BJ (cell line): ENCODE measurements at regions not wholly inside any gene's neighbourhood (a gene's known extent, or its start where the extent isn't known, plus 50 kb on each side); places are given as distances from the start of the nearest gene placed in this dataset.
"Not testable (repeated sequence)": the region's sequence is repeated elsewhere in the genome, so short reads cannot be mapped to it uniquely, and the experiment has no call there.

Source experiments
- CTCF ChIA-PET: fragments of 350-600 bp; formaldehyde crosslinking; extraction: SDS; loops from one replicate; lab custom pipeline; 2021; ENCODE audit warnings: antibody characterized with exemption, inconsistent platforms; lab: Yijun Ruan, JAX
- POLR2A ChIA-PET: fragments of 300-600 bp; sonication (Branson Sonifier 250); formaldehyde crosslinking; extraction: SDS; loops from one replicate; lab custom pipeline; 2021; ENCODE audit warnings: antibody characterized with exemption; lab: Charles Lee
- DNase-seq: peaks from one replicate; pipeline ENCODE4 v3.0.0-alpha.2; 2011; ENCODE audit warnings: low read depth
- H3K27me3 ChIP-seq: 2 replicates; pipeline ENCODE4 v1.6.0; 2011; ENCODE audit warnings: low read length; ENCODE audit not compliant: control insufficient read depth, insufficient read depth
- H3K36me3 ChIP-seq: 2 replicates; pipeline ENCODE4 v1.5.1; 2011; ENCODE audit warnings: low read length; ENCODE audit not compliant: control insufficient read depth, insufficient read depth
- H3K4me3 ChIP-seq: 2 replicates; pipeline ENCODE4 v1.5.1; 2011; ENCODE audit warnings: low read depth, mild to moderate bottlenecking, control low read depth, low read length
- TF ChIP-seq, protein P1 (sequence below): IDR thresholded peaks from 2 replicates; pipeline ENCODE4 v1.5.1; 2011; ENCODE audit warnings: low read depth, mild to moderate bottlenecking, control low read depth, inconsistent platforms, low read length, moderate library complexity; ENCODE audit not compliant: insufficient read depth

DNA sequence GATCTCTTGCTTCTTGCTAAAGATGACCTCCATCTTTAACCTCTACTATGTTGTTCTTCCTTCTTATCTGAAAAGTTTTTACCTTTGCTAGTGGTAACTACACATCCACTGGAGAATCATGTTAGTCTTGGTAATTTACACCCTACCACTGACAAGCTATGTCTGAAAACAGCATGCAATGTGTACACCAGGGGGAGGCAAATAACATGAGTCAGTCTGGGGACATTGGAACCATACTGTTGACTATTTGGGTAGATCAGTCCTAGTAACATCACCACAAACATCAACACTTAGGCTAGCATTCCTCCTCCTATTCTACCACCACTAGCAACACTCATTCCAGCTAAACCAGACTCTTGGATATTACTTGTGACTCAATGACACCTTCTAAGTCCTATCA lies 549.0 kb downstream of the KCNT2 start:
- ChIA-PET CTCF (interaction anchor here (0.6 to 1.0 kb wide), 2 partner anchors 10 to 250 kb away, joined by 3 read pairs; no protein-coding TSS in a partner anchor), POLR2A (no interaction called here)
- DNase-seq, result no peak
- Histone ChIP-seq H3K27me3 (no peaks in the 10 kb centered on the region), H3K36me3 (no peaks in the 10 kb centered on the region), H3K4me3 (no peak overlapping the region)
- TF ChIP-seq, protein P1, sequence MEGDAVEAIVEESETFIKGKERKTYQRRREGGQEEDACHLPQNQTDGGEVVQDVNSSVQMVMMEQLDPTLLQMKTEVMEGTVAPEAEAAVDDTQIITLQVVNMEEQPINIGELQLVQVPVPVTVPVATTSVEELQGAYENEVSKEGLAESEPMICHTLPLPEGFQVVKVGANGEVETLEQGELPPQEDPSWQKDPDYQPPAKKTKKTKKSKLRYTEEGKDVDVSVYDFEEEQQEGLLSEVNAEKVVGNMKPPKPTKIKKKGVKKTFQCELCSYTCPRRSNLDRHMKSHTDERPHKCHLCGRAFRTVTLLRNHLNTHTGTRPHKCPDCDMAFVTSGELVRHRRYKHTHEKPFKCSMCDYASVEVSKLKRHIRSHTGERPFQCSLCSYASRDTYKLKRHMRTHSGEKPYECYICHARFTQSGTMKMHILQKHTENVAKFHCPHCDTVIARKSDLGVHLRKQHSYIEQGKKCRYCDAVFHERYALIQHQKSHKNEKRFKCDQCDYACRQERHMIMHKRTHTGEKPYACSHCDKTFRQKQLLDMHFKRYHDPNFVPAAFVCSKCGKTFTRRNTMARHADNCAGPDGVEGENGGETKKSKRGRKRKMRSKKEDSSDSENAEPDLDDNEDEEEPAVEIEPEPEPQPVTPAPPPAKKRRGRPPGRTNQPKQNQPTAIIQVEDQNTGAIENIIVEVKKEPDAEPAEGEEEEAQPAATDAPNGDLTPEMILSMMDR, result no peak

DNA sequence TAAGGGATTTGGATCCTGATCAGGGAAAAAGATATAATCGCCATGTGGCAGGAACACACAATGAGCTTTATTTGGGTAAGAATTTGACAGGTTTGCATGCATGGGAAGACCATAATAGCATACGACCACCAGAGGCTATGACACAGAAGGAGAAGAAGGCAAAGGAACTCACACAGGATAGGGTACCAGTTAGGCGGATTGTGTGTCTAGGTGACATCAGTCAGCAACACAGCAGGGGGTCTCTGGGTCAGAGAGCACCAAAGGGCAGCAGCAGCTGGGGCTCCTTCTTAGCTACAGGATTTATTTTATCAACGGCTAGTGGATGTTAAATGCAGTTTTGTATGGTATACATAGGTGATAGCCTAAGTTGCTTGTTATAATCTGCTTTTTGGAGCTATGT lies 551.3 kb downstream of the KCNT2 start:
- TF ChIP-seq, protein P1, result no peak
- Histone ChIP-seq H3K4me3 (no peak overlapping the region), H3K27me3 (no peaks in the 10 kb centered on the region), H3K36me3 (no peaks in the 10 kb centered on the region)
- ChIA-PET CTCF (no interaction called here), POLR2A (no interaction called here)
- no peak for DNase-seq

DNA sequence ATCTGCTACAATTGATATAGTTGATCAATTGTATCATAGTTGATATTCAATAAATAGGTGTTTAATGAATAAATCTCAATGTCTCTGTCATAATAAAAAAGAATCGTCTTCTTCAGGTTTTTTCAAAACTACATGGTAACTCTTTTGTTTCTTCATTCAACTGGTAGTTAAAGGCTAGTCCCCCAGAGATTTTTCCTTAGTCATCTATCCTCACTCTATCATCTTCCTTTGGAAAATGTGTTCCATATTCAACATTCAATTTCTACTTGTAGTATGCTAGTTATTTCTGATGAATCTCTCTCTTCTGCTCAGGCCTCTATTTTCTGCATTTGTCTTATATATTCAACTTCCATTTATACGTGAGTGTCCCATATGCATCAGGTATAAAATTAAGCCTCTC lies 558.8 kb downstream of the KCNT2 start:
- no peak for DNase-seq
- TF ChIP-seq, protein P1, result no peak
- POLR2A ChIA-PET, result no interaction called here

DNA sequence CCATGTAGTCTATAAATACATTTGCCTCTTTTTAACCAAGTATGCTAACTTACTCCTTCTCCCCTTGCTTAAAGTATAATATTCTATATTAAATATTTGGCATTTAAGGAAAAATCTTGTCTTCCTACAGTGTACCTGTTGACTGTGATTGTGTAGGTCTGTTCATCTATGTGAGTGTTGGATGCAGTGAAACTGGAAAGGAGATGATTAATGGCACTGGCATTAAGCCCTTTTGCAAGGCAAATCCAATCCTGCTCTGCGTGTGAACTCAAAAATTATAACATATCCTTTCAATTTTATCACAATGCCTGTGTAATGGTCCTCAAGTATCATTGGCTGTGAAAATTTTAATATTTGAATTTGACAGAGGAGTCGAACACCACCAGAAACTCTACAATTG lies 565.0 kb downstream of the KCNT2 start:
- Histone ChIP-seq H3K4me3 (no peak overlapping the region), H3K27me3 (no peaks in the 10 kb centered on the region), H3K36me3 (no peaks in the 10 kb centered on the region)
- ChIA-PET POLR2A (no interaction called here), CTCF (no interaction called here)
- TF ChIP-seq, protein P1, result no peak
- no peak for DNase-seq

More for the DNA sequence above, 558.8 kb downstream of the KCNT2 start:
- Histone ChIP-seq H3K4me3 (no peak overlapping the region), H3K27me3 (no peaks in the 10 kb centered on the region), H3K36me3 (no peaks in the 10 kb centered on the region)
- CTCF ChIA-PET, result no interaction called here

DNA sequence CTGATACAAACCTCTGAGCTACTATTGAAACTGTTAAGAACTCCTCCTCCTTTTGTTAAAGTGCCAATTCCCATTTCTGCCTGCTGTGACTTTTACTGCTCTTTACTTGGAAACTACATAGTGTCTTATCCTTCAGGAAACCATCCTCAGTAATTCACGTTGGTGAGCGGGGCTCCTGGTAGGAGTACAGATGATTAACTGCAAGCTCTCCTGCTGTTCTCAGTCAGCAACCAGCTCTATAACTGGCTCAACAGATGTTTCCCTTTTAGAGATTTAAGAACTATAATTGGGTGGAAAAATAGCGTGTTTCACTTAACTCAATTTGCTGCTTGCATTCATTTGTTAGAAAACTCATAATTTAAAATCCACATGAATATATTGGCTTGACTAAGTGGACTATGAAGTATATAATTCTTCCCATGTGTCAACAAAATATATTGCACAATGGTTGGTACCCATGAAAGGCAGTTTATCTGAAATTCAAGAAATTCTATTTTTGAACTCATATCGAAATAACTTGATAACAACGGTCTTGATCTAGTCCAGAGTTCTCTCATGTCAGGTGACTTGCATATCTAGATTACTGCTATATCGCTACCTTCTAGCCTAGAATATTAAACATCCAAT lies 574.0 kb downstream of the KCNT2 start:
- H3K27me3 ChIP-seq, result no peaks in the 10 kb centered on the region
- TF ChIP-seq, protein P1, result no peak
- ChIA-PET CTCF (no interaction called here), POLR2A (no interaction called here)
- H3K36me3 ChIP-seq, result no peaks in the 10 kb centered on the region
- H3K4me3 ChIP-seq, result no peak overlapping the region
- no peak for DNase-seq

DNA sequence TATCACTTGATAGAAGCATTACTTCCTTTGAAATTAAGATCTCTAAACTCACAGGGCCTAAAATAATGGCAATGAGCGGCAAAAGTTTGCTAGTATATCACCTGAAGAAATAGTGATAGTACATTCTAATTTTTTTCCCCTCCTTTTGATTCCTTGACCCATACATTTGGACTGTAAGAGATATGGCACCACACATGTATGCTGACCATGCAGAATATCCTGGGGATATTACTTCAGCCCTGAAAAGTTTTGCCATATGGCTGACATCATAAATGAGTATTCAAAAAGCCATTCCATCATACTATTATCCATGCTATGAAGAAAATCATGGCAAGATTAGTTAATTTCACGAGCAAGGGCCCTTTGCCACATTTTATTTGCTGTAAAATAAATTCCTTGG lies 576.9 kb downstream of the KCNT2 start:
- H3K4me3 ChIP-seq, CTCF ChIA-PET, DNase-seq, H3K36me3 ChIP-seq, POLR2A ChIA-PET, H3K27me3 ChIP-seq: not testable (repeated sequence)
